ENCODE measurements at regions not wholly inside any gene's neighbourhood (a gene's known extent, or its start where the extent isn't known, plus 50 kb on each side); places are given as distances from the start of the nearest gene placed in this dataset.

GRCh38 chr10:8544057-8544380 is 489.5 kb downstream of the GATA3 start:
- DNase-seq (ENCODE audit: low read depth in 1 of 2, low spot score in 1 of 2): peak in 1 of 2 experiments; percentile 36
- TF ChIP-seq POLR2AphosphoS5 (IDR thresholded peaks at IDR 0.05; ENCODE audit: low read depth) (no peak), GABPA (IDR thresholded peaks at IDR 0.05; ENCODE audit: low read depth) (no peak), REST (IDR thresholded peaks at IDR 0.05; ENCODE audit: insufficient replicate concordance, low read depth) (no peak), CTCF (IDR thresholded peaks at IDR 0.05; ENCODE audit: insufficient read depth, low read length) (no peak), SPI1 (IDR thresholded peaks at IDR 0.05; ENCODE audit: borderline replicate concordance, low read depth) (no peak)
- Histone ChIP-seq H3K27me3 (ENCODE audit: insufficient read depth, poor library complexity, severe bottlenecking) (no peaks in the 10 kb centered on the region), H3K4me3 (replicated peaks; ENCODE audit: insufficient read depth, low read length) (no peak overlapping the region), H3K27ac (replicated peaks) (peak overlapping the region; percentile 82)

- DNase-seq (ENCODE audit: low read depth in 1 of 2, low spot score in 1 of 2): no peak
- Histone ChIP-seq H3K4me3 (replicated peaks; ENCODE audit: insufficient read depth, low read length) (no peak overlapping the region), H3K27ac (replicated peaks) (peak overlapping the region; percentile 82), H3K27me3 (ENCODE audit: insufficient read depth, poor library complexity, severe bottlenecking) (no peaks in the 10 kb centered on the region)
- TF ChIP-seq CTCF (IDR thresholded peaks at IDR 0.05; ENCODE audit: insufficient read depth, low read length) (no peak), POLR2AphosphoS5 (IDR thresholded peaks at IDR 0.05; ENCODE audit: low read depth) (no peak), GABPA (IDR thresholded peaks at IDR 0.05; ENCODE audit: low read depth) (no peak), SPI1 (IDR thresholded peaks at IDR 0.05; ENCODE audit: borderline replicate concordance, low read depth) (no peak), REST (IDR thresholded peaks at IDR 0.05; ENCODE audit: insufficient replicate concordance, low read depth) (no peak)
These were observed 490.0 kb downstream of the GATA3 start for GRCh38 chr10:8544500-8544899.

- TF ChIP-seq POLR2AphosphoS5 (IDR thresholded peaks at IDR 0.05; ENCODE audit: low read depth) (no peak), GABPA (IDR thresholded peaks at IDR 0.05; ENCODE audit: low read depth) (no peak), REST (IDR thresholded peaks at IDR 0.05; ENCODE audit: insufficient replicate concordance, low read depth) (no peak), CTCF (IDR thresholded peaks at IDR 0.05; ENCODE audit: insufficient read depth, low read length) (no peak), SPI1 (IDR thresholded peaks at IDR 0.05; ENCODE audit: borderline replicate concordance, low read depth) (no peak)
- H3K27me3 ChIP-seq (ENCODE audit: insufficient read depth, poor library complexity, severe bottlenecking): no peaks in the 10 kb centered on the region
- DNase-seq (ENCODE audit: low read depth in 1 of 2, low spot score in 1 of 2): no peak
- H3K4me3 ChIP-seq (replicated peaks; ENCODE audit: insufficient read depth, low read length): no peak overlapping the region
- H3K27ac ChIP-seq (replicated peaks): no peak overlapping the region
These were observed 500.1 kb downstream of the GATA3 start for GRCh38 chr10:8554574-8554973.

All from HL-60 (cell line).